OCI-LY7 (cell line): ENCODE measurements at regions not wholly inside any gene's neighbourhood (a gene's known extent, or its start where the extent isn't known, plus 50 kb on each side); places are given as distances from the start of the nearest gene placed in this dataset.

Experiments
- EZH2phosphoT487 ChIP-seq: fragments of 200-600 bp; sonication (generic); IDR thresholded peaks from 2 replicates; pipeline ENCODE4 v1.6.1; 2018; ENCODE audit warnings: low read depth, borderline replicate concordance, mild to moderate bottlenecking, mixed run types, antibody characterized with exemption, low read length, moderate library complexity, mixed read lengths
- TF ChIP-seq, protein P1 (sequence below): fragments of 200-600 bp; sonication (generic); conservative IDR thresholded peaks from 2 replicates; pipeline ENCODE4 v1.5.1; 2014; ENCODE audit warnings: mild to moderate bottlenecking, antibody characterized with exemption, low read length, moderate library complexity, mixed read lengths

GRCh38 chr2:180279581-180279980, 272.5 kb upstream of the CWC22 start:
- TF ChIP-seq, protein P1, sequence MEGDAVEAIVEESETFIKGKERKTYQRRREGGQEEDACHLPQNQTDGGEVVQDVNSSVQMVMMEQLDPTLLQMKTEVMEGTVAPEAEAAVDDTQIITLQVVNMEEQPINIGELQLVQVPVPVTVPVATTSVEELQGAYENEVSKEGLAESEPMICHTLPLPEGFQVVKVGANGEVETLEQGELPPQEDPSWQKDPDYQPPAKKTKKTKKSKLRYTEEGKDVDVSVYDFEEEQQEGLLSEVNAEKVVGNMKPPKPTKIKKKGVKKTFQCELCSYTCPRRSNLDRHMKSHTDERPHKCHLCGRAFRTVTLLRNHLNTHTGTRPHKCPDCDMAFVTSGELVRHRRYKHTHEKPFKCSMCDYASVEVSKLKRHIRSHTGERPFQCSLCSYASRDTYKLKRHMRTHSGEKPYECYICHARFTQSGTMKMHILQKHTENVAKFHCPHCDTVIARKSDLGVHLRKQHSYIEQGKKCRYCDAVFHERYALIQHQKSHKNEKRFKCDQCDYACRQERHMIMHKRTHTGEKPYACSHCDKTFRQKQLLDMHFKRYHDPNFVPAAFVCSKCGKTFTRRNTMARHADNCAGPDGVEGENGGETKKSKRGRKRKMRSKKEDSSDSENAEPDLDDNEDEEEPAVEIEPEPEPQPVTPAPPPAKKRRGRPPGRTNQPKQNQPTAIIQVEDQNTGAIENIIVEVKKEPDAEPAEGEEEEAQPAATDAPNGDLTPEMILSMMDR: no peak
- TF ChIP-seq EZH2phosphoT487: no peak
